Activated T-helper 17 cell treated with anti-CD3 and anti-CD28 coated beads, Interleukin-2, amount 50 U/mL, for 72 hours (primary cell): ENCODE measurements at regions not wholly inside any gene's neighbourhood (a gene's known extent, or its start where the extent isn't known, plus 50 kb on each side); places are given as distances from the start of the nearest gene placed in this dataset.
"Not testable (repeated sequence)": the region's sequence is repeated elsewhere in the genome, so short reads cannot be mapped to it uniquely, and the experiment has no call there.

Experiments
- ATAC-seq: fragments of 150-1000 bp; cut with Tn5 transposase; replicated peaks from 2 replicates; pipeline ENCODE4 v1.10.0; 2021; ENCODE audit warnings: mild to moderate bottlenecking, moderate library complexity
- H3K27ac Mint-ChIP-seq: one replicate; pipeline ENCODE4 v1.8.0; 2022; ENCODE audit warnings: mixed read lengths
- H3K27me3 Mint-ChIP-seq: one replicate; pipeline ENCODE4 v1.8.0; 2022; ENCODE audit warnings: mixed read lengths
- H3K36me3 Mint-ChIP-seq: one replicate; pipeline ENCODE4 v1.8.0; 2022; ENCODE audit warnings: low read depth, mild to moderate bottlenecking, mixed read lengths
- H3K4me1 Mint-ChIP-seq: one replicate; pipeline ENCODE4 v1.8.0; 2022; ENCODE audit warnings: mixed read lengths
- H3K4me3 Mint-ChIP-seq: one replicate; pipeline ENCODE4 v1.8.0; 2022; ENCODE audit warnings: mild to moderate bottlenecking, mixed read lengths
- H3K9me3 Mint-ChIP-seq: one replicate; pipeline ENCODE4 v1.8.0; 2022; ENCODE audit warnings: mixed read lengths

GRCh38 chr4:160701671-160702070, 1462.1 kb downstream of the FSTL5 start:
- Mint-ChIP-seq H3K9me3 (peaks cover 15% of the 10 kb centered on the region), H3K36me3 (no peaks in the 10 kb centered on the region), H3K4me1 (no peaks in the 10 kb centered on the region), H3K4me3 (no peak overlapping the region), H3K27me3 (no peaks in the 10 kb centered on the region), H3K27ac (no peak overlapping the region)
- no peak for ATAC-seq

DNA sequence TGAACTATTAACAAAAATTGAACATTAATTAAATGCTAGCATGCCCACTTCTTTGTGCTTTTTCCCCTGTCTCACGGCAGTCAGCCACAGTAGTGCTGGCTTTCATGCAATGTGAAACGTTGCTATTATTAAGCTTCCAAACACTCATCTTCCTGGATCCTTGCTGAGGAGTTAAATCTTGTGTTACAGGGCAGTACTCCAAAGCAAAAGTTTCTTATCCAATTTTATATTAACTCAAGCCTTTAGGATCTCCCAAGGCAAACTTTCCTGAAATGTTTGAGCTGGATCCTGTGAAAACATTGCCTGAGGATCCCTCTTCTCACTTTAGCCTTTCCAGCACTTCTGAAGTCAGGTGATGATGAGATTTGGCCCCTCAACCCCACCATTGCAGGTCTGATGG, 1454.8 kb downstream of the FSTL5 start:
- Mint-ChIP-seq H3K36me3 (no peaks in the 10 kb centered on the region), H3K27ac (no peak overlapping the region), H3K27me3 (no peaks in the 10 kb centered on the region), H3K4me1 (no peaks in the 10 kb centered on the region), H3K4me3 (no peak overlapping the region), H3K9me3 (peaks cover 15% of the 10 kb centered on the region)
- no peak for ATAC-seq

DNA sequence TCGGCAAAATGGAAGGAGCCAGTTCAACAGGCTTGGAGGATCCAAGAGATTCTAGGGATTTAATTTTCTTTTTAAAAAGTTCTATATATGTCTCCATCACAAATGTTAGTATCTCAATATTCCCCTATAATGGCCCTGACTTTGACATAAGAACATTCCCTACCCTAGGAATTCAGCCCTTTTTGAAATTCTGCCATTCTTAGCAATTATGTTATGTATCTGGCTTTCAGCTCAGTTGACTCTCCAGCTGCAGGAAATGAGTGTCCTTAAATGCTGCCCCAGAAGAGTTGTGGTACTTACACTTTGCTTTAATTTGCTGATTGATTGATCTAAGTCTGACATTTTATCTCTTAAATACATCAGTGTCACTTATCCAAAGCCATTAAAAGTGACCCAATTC, 1454.3 kb downstream of the FSTL5 start:
- Mint-ChIP-seq H3K36me3 (no peaks in the 10 kb centered on the region), H3K4me3 (no peak overlapping the region), H3K27ac (no peak overlapping the region), H3K27me3 (no peaks in the 10 kb centered on the region), H3K4me1 (no peaks in the 10 kb centered on the region), H3K9me3 (peaks cover 15% of the 10 kb centered on the region)
- no peak for ATAC-seq

- Mint-ChIP-seq H3K27ac (no peak overlapping the region), H3K9me3 (peaks cover 4% of the 10 kb centered on the region), H3K4me3 (no peak overlapping the region), H3K4me1 (no peaks in the 10 kb centered on the region), H3K27me3 (no peaks in the 10 kb centered on the region), H3K36me3 (no peaks in the 10 kb centered on the region)
- ATAC-seq, result no peak
These were observed 1447.2 kb downstream of the FSTL5 start for GRCh38 chr4:160716551-160716950.

- Mint-ChIP-seq H3K27me3 (no peaks in the 10 kb centered on the region), H3K4me1 (no peaks in the 10 kb centered on the region), H3K27ac (no peak overlapping the region), H3K9me3 (peaks cover 4% of the 10 kb centered on the region), H3K4me3 (no peak overlapping the region), H3K36me3 (no peaks in the 10 kb centered on the region)
- ATAC-seq, result no peak
These were observed 1446.0 kb downstream of the FSTL5 start for GRCh38 chr4:160717848-160718247.

GRCh38 chr4:160724063-160724462, 1439.7 kb downstream of the FSTL5 start:
- no peak overlapping the region for H3K4me3 Mint-ChIP-seq
- H3K27me3 Mint-ChIP-seq, result no peaks in the 10 kb centered on the region
- H3K36me3 Mint-ChIP-seq, result no peaks in the 10 kb centered on the region
- ATAC-seq, result no peak
- H3K4me1 Mint-ChIP-seq, result no peaks in the 10 kb centered on the region
- H3K9me3 Mint-ChIP-seq, result peaks cover 9% of the 10 kb centered on the region
- H3K27ac Mint-ChIP-seq, result no peak overlapping the region

- ATAC-seq, result no peak
- Mint-ChIP-seq H3K4me3 (no peak overlapping the region), H3K27me3 (no peaks in the 10 kb centered on the region), H3K9me3 (peaks cover 21% of the 10 kb centered on the region), H3K4me1 (no peaks in the 10 kb centered on the region), H3K27ac (no peak overlapping the region), H3K36me3 (no peaks in the 10 kb centered on the region)
These were observed 1418.7 kb downstream of the FSTL5 start for GRCh38 chr4:160745126-160745525.

DNA sequence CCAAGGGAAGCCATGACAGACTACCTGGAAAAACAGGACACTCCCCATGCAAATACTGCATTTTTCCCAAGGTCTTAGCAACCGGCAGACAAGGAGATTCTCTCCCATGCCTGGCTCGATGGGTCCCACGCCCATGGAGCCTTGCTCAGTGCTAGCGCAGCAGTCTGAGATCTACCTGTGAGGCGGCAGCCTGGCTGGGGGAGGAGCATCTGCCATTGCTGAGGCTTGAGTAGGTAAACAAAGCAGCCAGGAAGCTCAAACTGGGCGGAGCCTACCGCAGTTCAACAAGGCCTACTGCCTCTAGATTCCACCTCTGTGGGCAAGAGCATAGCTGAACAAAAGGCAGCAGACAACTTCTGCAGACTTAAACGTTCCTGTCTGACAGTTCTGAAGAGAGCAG, 1417.2 kb downstream of the FSTL5 start:
- H3K27ac Mint-ChIP-seq, H3K4me1 Mint-ChIP-seq, H3K4me3 Mint-ChIP-seq, H3K27me3 Mint-ChIP-seq, H3K36me3 Mint-ChIP-seq, ATAC-seq: not testable (repeated sequence)
- H3K9me3 Mint-ChIP-seq, result peaks cover 18% of the 10 kb centered on the region

GRCh38 chr4:160772668-160773067, 1391.1 kb downstream of the FSTL5 start:
- H3K4me1 Mint-ChIP-seq, result no peaks in the 10 kb centered on the region
- no peak overlapping the region for H3K4me3 Mint-ChIP-seq
- peaks cover 7% of the 10 kb centered on the region for H3K9me3 Mint-ChIP-seq
- H3K27ac Mint-ChIP-seq, result no peak overlapping the region
- no peak for ATAC-seq
- no peaks in the 10 kb centered on the region for H3K36me3 Mint-ChIP-seq
- H3K27me3 Mint-ChIP-seq, result no peaks in the 10 kb centered on the region

DNA sequence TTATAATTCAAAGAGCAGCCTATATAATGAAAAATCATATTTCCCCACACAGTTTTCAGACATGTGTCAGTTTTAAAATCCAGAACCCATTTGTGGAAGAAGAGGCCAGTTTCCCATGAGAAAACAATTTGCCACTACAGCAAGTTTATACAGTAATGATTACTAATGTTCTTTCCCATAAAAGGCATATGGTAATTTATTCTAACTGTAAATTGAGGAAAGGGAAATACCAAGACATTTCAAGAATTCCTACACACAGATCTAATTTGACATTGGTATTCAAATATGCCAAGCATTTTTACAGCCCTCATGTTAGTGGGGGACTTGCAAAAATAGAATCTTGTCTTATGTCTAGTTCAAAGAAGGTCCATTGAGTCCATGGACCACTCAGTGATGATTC, 1368.6 kb downstream of the FSTL5 start:
- no peaks in the 10 kb centered on the region for H3K4me1 Mint-ChIP-seq
- no peak overlapping the region for H3K4me3 Mint-ChIP-seq
- no peaks in the 10 kb centered on the region for H3K36me3 Mint-ChIP-seq
- H3K9me3 Mint-ChIP-seq, result peaks cover 20% of the 10 kb centered on the region
- ATAC-seq, result no peak
- H3K27ac Mint-ChIP-seq, result no peak overlapping the region
- H3K27me3 Mint-ChIP-seq, result no peaks in the 10 kb centered on the region

- ATAC-seq, result no peak
- Mint-ChIP-seq H3K4me3 (no peak overlapping the region), H3K4me1 (no peaks in the 10 kb centered on the region), H3K9me3 (peaks cover 4% of the 10 kb centered on the region), H3K27me3 (no peaks in the 10 kb centered on the region), H3K36me3 (no peaks in the 10 kb centered on the region), H3K27ac (no peak overlapping the region)
These were observed 1355.6 kb downstream of the FSTL5 start for GRCh38 chr4:160808174-160808573.

GRCh38 chr4:160809576-160809975, 1354.2 kb downstream of the FSTL5 start:
- Mint-ChIP-seq H3K27me3 (no peaks in the 10 kb centered on the region), H3K27ac (no peak overlapping the region), H3K4me3 (no peak overlapping the region), H3K4me1 (no peaks in the 10 kb centered on the region), H3K36me3 (no peaks in the 10 kb centered on the region), H3K9me3 (peaks cover 4% of the 10 kb centered on the region)
- no peak for ATAC-seq

DNA sequence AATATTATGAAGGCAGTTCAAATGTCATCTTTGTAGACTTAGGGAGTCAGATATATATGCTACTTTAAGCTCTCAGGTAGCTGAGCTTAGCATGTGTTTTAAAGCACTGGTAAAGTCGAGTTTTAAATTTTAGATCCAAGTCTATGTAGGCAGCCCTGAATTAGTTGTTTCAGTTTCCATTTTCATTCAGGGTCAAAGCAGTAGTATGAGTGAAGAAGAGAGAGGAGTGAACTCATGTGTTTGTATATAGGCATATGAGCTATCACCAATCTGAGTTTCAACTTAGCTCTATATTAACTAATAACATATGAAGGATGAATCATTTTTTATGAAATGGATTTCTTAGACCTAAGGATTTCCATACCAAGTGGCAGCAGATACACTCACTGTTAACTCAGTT, 1353.4 kb downstream of the FSTL5 start:
- no peaks in the 10 kb centered on the region for H3K36me3 Mint-ChIP-seq
- ATAC-seq, result no peak
- no peaks in the 10 kb centered on the region for H3K27me3 Mint-ChIP-seq
- H3K4me3 Mint-ChIP-seq, result no peak overlapping the region
- no peak overlapping the region for H3K27ac Mint-ChIP-seq
- no peaks in the 10 kb centered on the region for H3K4me1 Mint-ChIP-seq
- H3K9me3 Mint-ChIP-seq, result peaks cover 4% of the 10 kb centered on the region

GRCh38 chr4:160810941-160811340, 1352.9 kb downstream of the FSTL5 start:
- no peak overlapping the region for H3K27ac Mint-ChIP-seq
- no peaks in the 10 kb centered on the region for H3K27me3 Mint-ChIP-seq
- H3K9me3 Mint-ChIP-seq, result peaks cover 4% of the 10 kb centered on the region
- no peak for ATAC-seq
- no peak overlapping the region for H3K4me3 Mint-ChIP-seq
- no peaks in the 10 kb centered on the region for H3K36me3 Mint-ChIP-seq
- H3K4me1 Mint-ChIP-seq, result no peaks in the 10 kb centered on the region

DNA sequence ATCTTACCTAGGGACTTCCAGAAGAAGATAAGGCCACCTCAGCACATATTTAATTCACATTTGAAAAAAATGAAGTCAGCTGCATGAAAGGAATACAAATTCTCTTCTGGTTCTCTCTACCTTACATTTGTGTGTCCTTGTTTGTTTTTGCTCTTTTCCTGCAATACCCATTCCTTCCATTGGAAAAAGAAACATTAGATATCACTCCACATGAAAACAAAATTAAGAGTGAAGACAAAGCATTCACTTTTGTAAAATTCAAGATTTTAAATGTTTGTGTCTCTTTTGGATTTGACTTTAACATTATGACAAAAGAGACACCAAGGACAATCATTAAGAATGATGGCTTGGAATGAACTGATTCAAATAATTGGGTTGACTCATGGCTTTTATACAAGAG, 1351.8 kb downstream of the FSTL5 start:
- Mint-ChIP-seq H3K27ac (no peak overlapping the region), H3K27me3 (no peaks in the 10 kb centered on the region), H3K4me3 (no peak overlapping the region), H3K4me1 (no peaks in the 10 kb centered on the region), H3K36me3 (no peaks in the 10 kb centered on the region), H3K9me3 (peaks cover 4% of the 10 kb centered on the region)
- no peak for ATAC-seq

DNA sequence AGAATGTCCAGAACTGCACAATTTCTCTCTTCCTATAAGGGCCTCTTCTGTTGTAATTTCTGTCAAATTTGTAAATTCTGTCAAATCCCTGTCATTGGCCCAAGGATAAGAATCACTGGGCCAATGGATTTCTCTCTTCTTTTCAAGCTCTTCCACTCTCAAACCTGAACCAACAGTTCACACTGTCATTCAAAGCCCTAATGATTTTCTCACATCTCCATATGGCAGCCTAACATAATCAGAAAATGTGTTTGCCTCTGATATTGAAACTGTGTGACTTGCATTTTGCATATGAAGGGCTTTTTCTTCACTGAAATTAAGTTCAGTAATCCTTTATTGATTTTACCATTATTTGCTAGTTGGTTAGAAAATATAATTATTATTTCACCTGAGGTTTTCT, 1349.1 kb downstream of the FSTL5 start:
- Mint-ChIP-seq H3K4me1 (no peaks in the 10 kb centered on the region), H3K4me3 (no peak overlapping the region), H3K27ac (no peak overlapping the region), H3K9me3 (no peaks in the 10 kb centered on the region), H3K27me3 (no peaks in the 10 kb centered on the region), H3K36me3 (no peaks in the 10 kb centered on the region)
- ATAC-seq, result no peak
